OCI-LY1 (cell line): ENCODE measurements at regions not wholly inside any gene's neighbourhood (a gene's known extent, or its start where the extent isn't known, plus 50 kb on each side); places are given as distances from the start of the nearest gene placed in this dataset.

ENCODE experiments used
- H2AFZ ChIP-seq: fragments of 200-600 bp; sonication (generic), shearing (Covaris generic); 2 replicates; pipeline ENCODE4 v1.6.0; 2014; ENCODE audit warnings: antibody characterized with exemption, mild to moderate bottlenecking, low read length
- H3F3A ChIP-seq: fragments of 200-600 bp; sonication (generic), shearing (Covaris generic); 2 replicates; pipeline ENCODE4 v1.6.0; 2014; ENCODE audit warnings: mild to moderate bottlenecking, antibody characterized with exemption, low read length, moderate library complexity; ENCODE audit not compliant: insufficient read depth
- H3K27ac ChIP-seq: fragments of 200-600 bp; sonication (generic); 2 replicates; pipeline ENCODE4 v1.5.1; 2014; ENCODE audit warnings: low read length, mixed run types, mild to moderate bottlenecking, low read depth; ENCODE audit not compliant: poor library complexity, severe bottlenecking
- H3K27me3 ChIP-seq: fragments of 200-600 bp; sonication (generic); 2 replicates; pipeline ENCODE4 v1.6.0; 2014; ENCODE audit warnings: antibody characterized with exemption, mild to moderate bottlenecking, low read length, moderate library complexity; ENCODE audit not compliant: insufficient read depth
- H3K36me3 ChIP-seq: fragments of 200-600 bp; sonication (generic); 2 replicates; pipeline ENCODE4 v1.6.1; 2014; ENCODE audit warnings: mild to moderate bottlenecking, antibody characterized with exemption, low read length, moderate library complexity, mixed read lengths; ENCODE audit not compliant: insufficient read depth
- H3K4me1 ChIP-seq: fragments of 200-600 bp; sonication (generic); 2 replicates; pipeline ENCODE4 v1.5.1; 2014; ENCODE audit warnings: mild to moderate bottlenecking, low read length, moderate library complexity; ENCODE audit not compliant: insufficient read depth, severe bottlenecking
- H3K4me2 ChIP-seq: fragments of 200-600 bp; sonication (generic), shearing (Covaris generic); 2 replicates; pipeline ENCODE4 v1.6.1; 2014; ENCODE audit warnings: low read length
- H3K4me3 ChIP-seq: fragments of 200-600 bp; sonication (generic); 2 replicates; pipeline ENCODE4 v1.5.1; 2014; ENCODE audit warnings: low read length, low read depth, mild to moderate bottlenecking, mixed read lengths; ENCODE audit not compliant: poor library complexity, severe bottlenecking
- H3K79me2 ChIP-seq: fragments of 200-600 bp; shearing (Covaris generic); 2 replicates; pipeline ENCODE4 v1.6.1; 2016; ENCODE audit warnings: mixed run types, low read length, mixed read lengths; ENCODE audit not compliant: insufficient read depth
- H3K9ac ChIP-seq: fragments of 200-600 bp; sonication (generic), shearing (Covaris generic); 2 replicates; pipeline ENCODE4 v1.6.1; 2014; ENCODE audit warnings: mild to moderate bottlenecking, low read length, mixed read lengths
- H3K9me2 ChIP-seq: fragments of 200-600 bp; sonication (generic), shearing (Covaris generic); 2 replicates; pipeline ENCODE4 v1.6.1; 2014; ENCODE audit warnings: low read depth, mild to moderate bottlenecking, low read length, mixed read lengths
- H3K9me3 ChIP-seq: fragments of 200-600 bp; shearing (Covaris generic); 2 replicates; pipeline ENCODE4 v1.6.1; 2014; ENCODE audit warnings: low read length, mixed read lengths
- H4K20me1 ChIP-seq: fragments of 200-600 bp; sonication (generic), shearing (Covaris generic); 2 replicates; pipeline ENCODE4 v1.6.0; 2016; ENCODE audit warnings: mild to moderate bottlenecking, low read length; ENCODE audit not compliant: insufficient read depth
- CTCF ChIP-seq: fragments of 200-600 bp; sonication (generic), shearing (Covaris generic); IDR thresholded peaks from 2 replicates; pipeline ENCODE4 v1.5.1; 2017; ENCODE audit warnings: mild to moderate bottlenecking, antibody characterized with exemption, low read length, moderate library complexity, mixed read lengths
- EZH2 ChIP-seq: fragments of 200-600 bp; sonication (generic), shearing (Covaris generic); IDR thresholded peaks from 2 replicates; pipeline ENCODE4 v1.8.0; 2017; ENCODE audit warnings: borderline replicate concordance, mixed run types, mild to moderate bottlenecking, antibody characterized with exemption, low read length, moderate library complexity, mixed read lengths

- no peak overlapping the region for H3K4me3 ChIP-seq
- no peaks in the 10 kb centered on the region for H4K20me1 ChIP-seq
- H3K4me1 ChIP-seq: no peaks in the 10 kb centered on the region
- H2AFZ ChIP-seq: no peak overlapping the region
- no peaks in the 10 kb centered on the region for H3K27me3 ChIP-seq
- no peaks in the 10 kb centered on the region for H3K9me3 ChIP-seq
- H3K9ac ChIP-seq: no peak overlapping the region
- TF ChIP-seq EZH2 (no peak), CTCF (no peak)
- no peak overlapping the region for H3K4me2 ChIP-seq
- H3F3A ChIP-seq: no peaks in the 10 kb centered on the region
- H3K79me2 ChIP-seq: no peaks in the 10 kb centered on the region
- H3K9me2 ChIP-seq: no peaks in the 10 kb centered on the region
- H3K27ac ChIP-seq: no peak overlapping the region
- no peaks in the 10 kb centered on the region for H3K36me3 ChIP-seq
Measured at GRCh38 chrX:99469439-99469838, 940.6 kb downstream of the PCDH19 start.

- no peak overlapping the region for H3K27ac ChIP-seq
- no peaks in the 10 kb centered on the region for H3K36me3 ChIP-seq
- no peak for TF ChIP-seq CTCF
- TF ChIP-seq EZH2: no peak
- H3K79me2 ChIP-seq: no peaks in the 10 kb centered on the region
- H3K9ac ChIP-seq: no peak overlapping the region
- H3K4me1 ChIP-seq: no peaks in the 10 kb centered on the region
- H3K27me3 ChIP-seq: no peaks in the 10 kb centered on the region
- H3K9me3 ChIP-seq: no peaks in the 10 kb centered on the region
- no peaks in the 10 kb centered on the region for H3K9me2 ChIP-seq
- H4K20me1 ChIP-seq: no peaks in the 10 kb centered on the region
- no peak overlapping the region for H2AFZ ChIP-seq
- H3K4me2 ChIP-seq: no peak overlapping the region
- H3K4me3 ChIP-seq: no peak overlapping the region
- H3F3A ChIP-seq: no peaks in the 10 kb centered on the region
Measured at GRCh38 chrX:99468993-99469392, 941.1 kb downstream of the PCDH19 start.

- Histone ChIP-seq H3K36me3 (no peaks in the 10 kb centered on the region), H3K79me2 (no peaks in the 10 kb centered on the region), H3K9ac (no peak overlapping the region), H3F3A (no peaks in the 10 kb centered on the region), H3K4me1 (no peaks in the 10 kb centered on the region), H3K9me3 (no peaks in the 10 kb centered on the region), H3K9me2 (no peaks in the 10 kb centered on the region), H3K27me3 (no peaks in the 10 kb centered on the region), H2AFZ (no peak overlapping the region), H3K4me2 (no peak overlapping the region), H3K4me3 (no peak overlapping the region), H3K27ac (no peak overlapping the region), H4K20me1 (no peaks in the 10 kb centered on the region)
- TF ChIP-seq EZH2 (no peak), CTCF (no peak)
Measured at GRCh38 chrX:99461223-99461622, 948.9 kb downstream of the PCDH19 start.
